H1 (cell line): ENCODE measurements at regions not wholly inside any gene's neighbourhood (a gene's known extent, or its start where the extent isn't known, plus 50 kb on each side); places are given as distances from the start of the nearest gene placed in this dataset.

ENCODE experiments used
- CTCF ChIA-PET: fragments of 300-600 bp; sonication (Branson Sonifier 250); formaldehyde crosslinking; loops from one replicate; lab custom pipeline; 2021; ENCODE audit not compliant: partially characterized antibody; lab: Charles Lee
- POLR2A ChIA-PET: fragments of 300-600 bp; sonication (Branson Sonifier 250); formaldehyde crosslinking; loops from one replicate; lab custom pipeline; 2021; ENCODE audit warnings: inconsistent platforms; ENCODE audit not compliant: partially characterized antibody; lab: Charles Lee
- DNase-seq, 2 experiments: peaks; one replicate each; pipeline versions ENCODE4 v3.0.0 to v3.0.0-alpha.2; 2010 to 2022; ENCODE audit warnings: low spot score in 2 of 2, low read depth in 1 of 2, mixed read lengths in 1 of 2
- FAIRE-seq: peaks from 2 replicates; lab custom pipeline; 2011; peaks lifted over from hg19 to GRCh38; lab: Jason Lieb, UNC
- H2AFZ ChIP-seq: 2 replicates; pipeline ENCODE4 v1.8.1; 2012; ENCODE audit warnings: low read length, inconsistent platforms
- H2AK5ac ChIP-seq: 2 replicates; pipeline ENCODE4 v1.6.1; 2013; ENCODE audit warnings: low read depth, low read length
- H2BK120ac ChIP-seq: replicated peaks from 2 replicates; pipeline ENCODE3; 2013; ENCODE audit warnings: low read depth, low read length, inconsistent platforms
- H2BK12ac ChIP-seq: 2 replicates; pipeline ENCODE4 v1.6.1; 2013; ENCODE audit warnings: low read depth, low read length
- H2BK15ac ChIP-seq: 2 replicates; pipeline ENCODE4 v1.6.1; 2013; ENCODE audit warnings: low read length
- H2BK20ac ChIP-seq: 2 replicates; pipeline ENCODE4 v1.6.1; 2013; ENCODE audit warnings: low read length
- H2BK5ac ChIP-seq: 2 replicates; pipeline ENCODE4 v1.6.1; 2013; ENCODE audit warnings: low read depth, low read length
- H3K14ac ChIP-seq: 2 replicates; pipeline ENCODE4 v1.6.1; 2013; ENCODE audit warnings: inconsistent platforms; ENCODE audit not compliant: insufficient read length
- H3K18ac ChIP-seq: 2 replicates; pipeline ENCODE4 v1.6.1; 2013; ENCODE audit warnings: low read length; ENCODE audit errors: extremely low read depth
- H3K23ac ChIP-seq: 2 replicates; pipeline ENCODE4 v1.6.1; 2013; ENCODE audit warnings: inconsistent platforms; ENCODE audit not compliant: insufficient read length
- H3K23me2 ChIP-seq: 2 replicates; pipeline ENCODE4 v1.6.1; 2013; ENCODE audit warnings: low read depth, low read length
- H3K27ac ChIP-seq: 2 replicates; pipeline ENCODE4 v1.6.1; 2011; ENCODE audit warnings: low read depth, low read length, inconsistent platforms
- H3K27me3 ChIP-seq, 4 experiments: replicated peaks in 1 of 4; 1 replicate in 1 of 4; 2 replicates in 3 of 4; pipeline versions ENCODE4 v1.6.1 to v1.8.1; 2011 to 2013; ENCODE audit warnings: low read length in 3 of 4, mild to moderate bottlenecking in 3 of 4, inconsistent platforms in 2 of 4, mixed read lengths in 2 of 4, moderate library complexity in 1 of 4; ENCODE audit not compliant: control insufficient read depth in 3 of 4, insufficient read depth in 3 of 4; ENCODE audit errors: extremely low read depth in 1 of 4
- H3K36me3 ChIP-seq, 4 experiments: 2 replicates each; pipeline versions ENCODE4 v1.6.1 to v1.8.1; 2011 to 2013; ENCODE audit warnings: mild to moderate bottlenecking in 4 of 4, low read length in 3 of 4, moderate library complexity in 2 of 4, control low read depth in 1 of 4, inconsistent platforms in 1 of 4; ENCODE audit not compliant: insufficient read depth in 4 of 4, control insufficient read depth in 2 of 4
- H3K4ac ChIP-seq: replicated peaks from 2 replicates; pipeline ENCODE3; 2013; ENCODE audit warnings: low read length, low read depth, mixed read lengths, inconsistent platforms; ENCODE audit not compliant: insufficient read length
- H3K4me1 ChIP-seq, 4 experiments: replicated peaks in 1 of 4; 1 replicate in 1 of 4; 2 replicates in 3 of 4; pipeline versions ENCODE4 v1.6.1 to v1.8.1; 2011 to 2013; ENCODE audit warnings: low read length in 3 of 4, inconsistent platforms in 2 of 4, mixed read lengths in 1 of 4; ENCODE audit not compliant: insufficient read depth in 4 of 4, control insufficient read depth in 3 of 4
- H3K4me2 ChIP-seq, 2 experiments: 2 replicates each; pipeline versions ENCODE4 v1.6.1 to v1.8.1; 2011 to 2013; ENCODE audit warnings: low read depth in 2 of 2, low read length in 2 of 2, control low read depth in 1 of 2, inconsistent platforms in 1 of 2, mild to moderate bottlenecking in 1 of 2; ENCODE audit not compliant: insufficient read depth in 1 of 2
- H3K4me3 ChIP-seq, 4 experiments: fragments of 200-600, 300-600 bp in 1 of 4; sonication (generic), shearing (Covaris generic), sonication (Bioruptor Twin) in 1 of 4; 2 replicates each; pipeline versions ENCODE4 v1.5.1 to v1.8.1; 2011 to 2016; ENCODE audit warnings: low read length in 4 of 4, low read depth in 3 of 4, control low read depth in 2 of 4, inconsistent platforms in 2 of 4, mild to moderate bottlenecking in 2 of 4, mixed read lengths in 1 of 4, moderate library complexity in 1 of 4; ENCODE audit not compliant: insufficient read depth in 2 of 4; ENCODE audit errors: extremely low read depth in 1 of 4
- H3K56ac ChIP-seq: replicated peaks from 2 replicates; pipeline ENCODE3; 2013; ENCODE audit warnings: low read depth, mild to moderate bottlenecking, mixed read lengths, low read length, inconsistent platforms; ENCODE audit not compliant: insufficient read length
- H3K79me1 ChIP-seq: 2 replicates; pipeline ENCODE4 v1.6.1; 2013; ENCODE audit warnings: low read depth, low read length, control low read depth
- H3K79me2 ChIP-seq, 2 experiments: 2 replicates each; pipeline versions ENCODE4 v1.6.1 to v1.8.1; 2012 to 2013; ENCODE audit warnings: low read length in 2 of 2, mild to moderate bottlenecking in 2 of 2, inconsistent platforms in 1 of 2; ENCODE audit not compliant: insufficient read depth in 2 of 2, control insufficient read depth in 1 of 2
- H3K9ac ChIP-seq, 4 experiments: replicated peaks in 1 of 4; 1 replicate in 1 of 4; 2 replicates in 3 of 4; pipeline versions ENCODE4 v1.6.1 to v1.8.1; 2011 to 2013; ENCODE audit warnings: low read depth in 3 of 4, low read length in 3 of 4, control low read depth in 2 of 4, mild to moderate bottlenecking in 2 of 4, moderate library complexity in 2 of 4, inconsistent platforms in 1 of 4; ENCODE audit errors: extremely low read depth in 1 of 4
- H3K9me3 ChIP-seq, 2 experiments: 2 replicates each; pipeline versions ENCODE4 v1.6.1 to v1.8.1; 2012 to 2013; ENCODE audit warnings: mild to moderate bottlenecking in 2 of 2, moderate library complexity in 2 of 2, control low read depth in 1 of 2, inconsistent platforms in 1 of 2, low read depth in 1 of 2, low read length in 1 of 2, mixed read lengths in 1 of 2; ENCODE audit not compliant: insufficient read depth in 2 of 2
- H4K20me1 ChIP-seq, 2 experiments: replicated peaks in 1 of 2; 2 replicates each; pipeline versions ENCODE3 to v1.8.1; 2011 to 2013; ENCODE audit warnings: inconsistent platforms in 2 of 2, low read length in 2 of 2, mild to moderate bottlenecking in 1 of 2; ENCODE audit not compliant: insufficient read depth in 2 of 2, control insufficient read depth in 1 of 2
- H4K5ac ChIP-seq: 2 replicates; pipeline ENCODE4 v1.6.1; 2013; ENCODE audit warnings: low read length, low read depth, mixed read lengths, inconsistent platforms; ENCODE audit not compliant: insufficient read length
- H4K8ac ChIP-seq: 2 replicates; pipeline ENCODE4 v1.8.0; 2013; ENCODE audit warnings: mild to moderate bottlenecking, moderate library complexity, low read length, inconsistent platforms; ENCODE audit not compliant: insufficient read depth; ENCODE audit errors: extremely low read depth
- H4K91ac ChIP-seq: replicated peaks from 2 replicates; pipeline ENCODE3; 2013; ENCODE audit warnings: low read length, mixed read lengths, inconsistent platforms; ENCODE audit not compliant: insufficient read length
- ASH2L ChIP-seq: fragments of 200-600, 300-600 bp; sonication (generic); IDR thresholded peaks from one replicate; pipeline ENCODE4 v1.7.1; 2017; ENCODE audit warnings: low read length
- BACH1 ChIP-seq: IDR thresholded peaks from 2 replicates; pipeline ENCODE4 v1.6.1; 2012; ENCODE audit warnings: low read length, improper control_type of control experiment
- CBX5 ChIP-seq: fragments of 300-800, 300-1000 bp; sonication (generic); IDR thresholded peaks from 2 replicates; pipeline ENCODE4 v1.7.1; 2016; ENCODE audit warnings: antibody characterized with exemption, low read length, low read depth
- CHD2 ChIP-seq: IDR thresholded peaks from 2 replicates; pipeline ENCODE4 v1.6.1; 2012; ENCODE audit warnings: low read length, improper control_type of control experiment
- CREB1 ChIP-seq: IDR thresholded peaks from 2 replicates; pipeline ENCODE4 v1.6.1; 2012; ENCODE audit warnings: inconsistent platforms
- EP300 ChIP-seq, 2 experiments: IDR thresholded peaks; 1 replicate in 1 of 2; 2 replicates in 1 of 2; pipeline ENCODE4 v1.6.1; 2011 to 2012; ENCODE audit warnings: low read depth in 2 of 2, low read length in 2 of 2, mild to moderate bottlenecking in 2 of 2, borderline replicate concordance in 1 of 2, inconsistent platforms in 1 of 2, moderate library complexity in 1 of 2
- GABPA ChIP-seq: IDR thresholded peaks from 2 replicates; pipeline ENCODE4 v1.6.1; 2011; ENCODE audit warnings: mild to moderate bottlenecking, low read length, moderate library complexity, borderline replicate concordance; ENCODE audit not compliant: insufficient read depth
- HDAC6 ChIP-seq: IDR thresholded peaks from one replicate; pipeline ENCODE4 v1.7.1; 2012; ENCODE audit warnings: low read depth, mild to moderate bottlenecking, inconsistent platforms, low read length, moderate library complexity
- JUN ChIP-seq: IDR thresholded peaks from 2 replicates; pipeline ENCODE4 v1.6.1; 2011; ENCODE audit warnings: low read depth, mild to moderate bottlenecking, improper control_type of control experiment, low read length
- MAFK ChIP-seq: IDR thresholded peaks from 2 replicates; pipeline ENCODE4 v1.6.1; 2012; ENCODE audit warnings: low read depth, mild to moderate bottlenecking, improper control_type of control experiment, low read length
- POLR2AphosphoS5 ChIP-seq: IDR thresholded peaks from 2 replicates; pipeline ENCODE4 v1.6.1; 2011; ENCODE audit warnings: low read depth, low read length
- RNF2 ChIP-seq: fragments of 200-900, 300-1000 bp; sonication (generic); IDR thresholded peaks from 2 replicates; pipeline ENCODE4 v1.7.1; 2016; ENCODE audit warnings: borderline replicate concordance, low read depth, mild to moderate bottlenecking, antibody characterized with exemption, low read length; ENCODE audit not compliant: poor library complexity, severe bottlenecking; ENCODE audit errors: missing control alignments
- RXRA ChIP-seq: IDR thresholded peaks from 2 replicates; pipeline ENCODE4 v1.6.1; 2011; ENCODE audit warnings: low read depth, mild to moderate bottlenecking, low read length, moderate library complexity; ENCODE audit not compliant: insufficient read depth
- SUZ12 ChIP-seq: fragments of 200-600 bp; sonication (generic); IDR thresholded peaks from 2 replicates; pipeline ENCODE4 v1.6.1; 2012; ENCODE audit warnings: mild to moderate bottlenecking, inconsistent platforms, low read length, moderate library complexity, mixed read lengths
- TAF1 ChIP-seq: IDR thresholded peaks from 2 replicates; pipeline ENCODE4 v1.6.1; 2011; ENCODE audit warnings: mild to moderate bottlenecking, low read depth, low read length
- TCF12 ChIP-seq: IDR thresholded peaks from 2 replicates; pipeline ENCODE4 v1.6.1; 2011; ENCODE audit warnings: low read depth, mild to moderate bottlenecking, low read length
- WGBS, 2 experiments: shearing (Covaris generic) in 1 of 2; methylation state at CpG; one replicate each; pipeline versions ENCODE4 v1.1.6 to v1.1.7; 2013 to 2015; ENCODE audit warnings: low lambda C conversion rate in 2 of 2, mixed read lengths in 2 of 2, inconsistent platforms in 1 of 2, low coverage in 1 of 2, missing lambda C conversion rate in 1 of 2; ENCODE audit not compliant: insufficient replicate concordance in 2 of 2, insufficient coverage in 1 of 2, insufficient read length in 1 of 2; ENCODE audit errors: extremely low coverage in 1 of 2, missing lambda C conversion rate in 1 of 2; 5-methylcytosine and 5-hydroxymethylcytosine counted together

DNA sequence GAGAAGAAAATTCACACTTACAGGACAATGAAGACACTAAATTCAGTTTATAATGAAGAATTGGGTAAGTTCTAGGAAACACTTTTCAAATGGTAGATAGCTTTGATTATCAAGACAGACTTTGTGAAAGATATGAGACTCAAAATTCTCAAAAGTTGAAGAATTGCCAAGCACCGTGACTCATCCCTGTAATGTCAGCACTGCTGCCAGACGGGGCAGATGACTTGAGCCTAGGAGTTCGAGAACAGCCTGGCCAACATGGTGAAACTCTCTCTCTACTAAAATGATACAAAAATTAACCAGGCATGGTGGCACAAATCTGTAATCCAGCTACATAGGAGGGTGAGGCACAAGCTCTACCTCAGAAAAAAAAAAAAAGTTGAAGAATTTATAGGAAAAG lies 1820.1 kb upstream of the LRRTM1 start:
- no peaks in the 10 kb centered on the region for H4K20me1 ChIP-seq
- no peak overlapping the region for H3K4me3 ChIP-seq
- no peak overlapping the region for H4K8ac ChIP-seq
- no peaks in the 10 kb centered on the region for H3K23me2 ChIP-seq
- H3K36me3 ChIP-seq: 0 out of 8 replicates have a peak, but pooled peaks cover 0 to 2% (median 0%) of the 10 kb centered on the region in 4 experiments
- no peak overlapping the region for H3K4me2 ChIP-seq
- H2AFZ ChIP-seq: no peak overlapping the region
- H2BK20ac ChIP-seq: no peak overlapping the region
- H3K79me2 ChIP-seq: no peaks in the 10 kb centered on the region
- H3K27me3 ChIP-seq: no peaks in the 10 kb centered on the region
- H3K56ac ChIP-seq: no peak overlapping the region
- H3K9me3 ChIP-seq: peaks cover 0 to 4% of the 10 kb centered on the region in 2 experiments; a peak in 1 of 4 replicates
- no peak overlapping the region for H2BK12ac ChIP-seq
- CTCF ChIA-PET: no interaction called here
- no peak overlapping the region for H2BK120ac ChIP-seq
- no peak for FAIRE-seq
- no peaks in the 10 kb centered on the region for H3K4me1 ChIP-seq
- H3K27ac ChIP-seq: no peak overlapping the region
- H3K14ac ChIP-seq: no peak overlapping the region
- H4K5ac ChIP-seq: no peak overlapping the region
- H3K79me1 ChIP-seq: no peaks in the 10 kb centered on the region
- POLR2A ChIA-PET: no interaction called here
- no peak overlapping the region for H3K23ac ChIP-seq
- H4K91ac ChIP-seq: no peak overlapping the region
- no peak for DNase-seq
- WGBS, 2 experiments: 94% methylated on average over 3 of the region's 3 CpGs; no CpG with 5 or more reads in 1 of the 2 experiments
- H2BK5ac ChIP-seq: no peak overlapping the region
- H2AK5ac ChIP-seq: no peak overlapping the region
- no peak overlapping the region for H2BK15ac ChIP-seq
- H3K9ac ChIP-seq: no peak overlapping the region
- no peak overlapping the region for H3K18ac ChIP-seq
- H3K4ac ChIP-seq: no peak overlapping the region
- TF ChIP-seq EP300 (IDR thresholded peaks at IDR 0.05; ENCODE audit: borderline replicate concordance in 1 of 2, low read depth in 2 of 2, low read length in 2 of 2): no peak
- TF ChIP-seq SUZ12: no peak
- no peak for TF ChIP-seq HDAC6
- no peak for TF ChIP-seq TAF1
- no peak for TF ChIP-seq CBX5
- no peak for TF ChIP-seq TCF12
- TF ChIP-seq JUN: no peak
- TF ChIP-seq GABPA: no peak
- TF ChIP-seq MAFK: no peak
- no peak for TF ChIP-seq BACH1
- TF ChIP-seq RNF2: no peak
- TF ChIP-seq RXRA: no peak
- no peak for TF ChIP-seq CREB1
- TF ChIP-seq POLR2AphosphoS5: no peak
- TF ChIP-seq ASH2L: no peak
- TF ChIP-seq CHD2: no peak
